ENCODE measurements at regions not wholly inside any gene's neighbourhood (a gene's known extent, or its start where the extent isn't known, plus 50 kb on each side); places are given as distances from the start of the nearest gene placed in this dataset.

DNA sequence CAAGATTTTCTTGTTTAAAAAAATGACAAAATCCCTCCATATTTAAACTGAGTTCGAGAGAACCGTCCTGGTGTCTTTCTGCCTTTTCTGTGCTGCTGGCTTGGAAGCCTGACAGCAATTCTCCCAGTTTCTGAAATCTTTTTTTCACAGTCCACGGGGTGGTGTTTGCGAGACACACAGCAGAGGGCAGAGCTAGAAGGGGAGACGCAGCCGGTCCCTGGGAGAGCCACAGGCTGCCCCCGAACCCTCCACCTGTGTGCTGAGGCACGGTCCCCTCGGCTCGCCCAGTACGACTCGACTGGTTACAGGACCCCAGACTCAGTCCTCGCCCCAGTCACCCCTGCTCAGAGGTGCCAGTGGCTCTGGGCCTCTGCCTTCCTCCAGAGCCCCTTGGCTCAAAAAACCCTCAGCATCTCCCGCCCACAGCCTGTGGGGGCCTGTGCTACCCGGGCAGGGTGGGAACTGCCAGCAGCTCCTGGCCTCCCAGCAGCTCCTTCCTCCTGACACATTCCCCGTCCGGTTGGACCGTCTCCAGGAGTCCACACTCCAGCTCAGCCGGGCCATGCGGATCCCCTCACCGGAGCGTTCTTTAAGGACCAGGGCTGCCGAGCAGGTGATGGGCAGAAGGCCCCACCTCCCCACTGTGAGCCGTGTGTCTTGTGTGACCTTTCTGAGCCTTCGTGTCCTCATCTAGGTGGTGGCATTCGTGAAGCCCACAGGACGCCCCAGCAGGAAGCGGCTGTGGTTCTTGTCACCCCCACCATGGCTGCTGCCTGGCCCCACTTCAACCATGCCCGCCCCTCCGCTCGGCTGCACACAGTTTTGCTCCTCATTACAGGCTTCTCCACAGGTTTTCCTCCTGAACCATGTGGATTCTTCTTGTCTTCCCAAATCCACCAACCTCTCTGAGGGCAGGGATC, 52.3 kb upstream of the EN2 start:
- H2BK120ac ChIP-seq (ENCODE audit: low read depth, low read length), result no peak overlapping the region
- H3K4me2 ChIP-seq (ENCODE audit: low read length), result no peak overlapping the region
- H2BK5ac ChIP-seq (ENCODE audit: low read length), result no peak overlapping the region
- no peak overlapping the region for H4K5ac ChIP-seq (ENCODE audit: low read length)
- no peak overlapping the region for H3K56ac ChIP-seq (ENCODE audit: low read length)
- no peaks in the 10 kb centered on the region for H3K79me1 ChIP-seq (ENCODE audit: low read length)
- H2AK5ac ChIP-seq (ENCODE audit: low read length), result no peak overlapping the region
- H2BK15ac ChIP-seq (replicated peaks; ENCODE audit: low read depth), result no peak overlapping the region
- no peak overlapping the region for H3K27ac ChIP-seq (ENCODE audit: low read depth, low read length)
- H3K23ac ChIP-seq (ENCODE audit: low read length), result no peak overlapping the region
- H3K18ac ChIP-seq (ENCODE audit: low read length), result no peak overlapping the region
- H3K4me3 ChIP-seq (ENCODE audit: low read length), result no peak overlapping the region
- no peaks in the 10 kb centered on the region for H3K79me2 ChIP-seq (ENCODE audit: control insufficient read depth, insufficient read depth, low read length)
- WGBS (ENCODE audit: extremely low coverage, insufficient coverage, low lambda C conversion rate), result no CpG with 5 or more reads among the region's 31 CpGs
- H3K4me1 ChIP-seq (ENCODE audit: control insufficient read depth, low read depth, low read length), result peaks cover 6% of the 10 kb centered on the region
- peak; percentile 46 for DNase-seq
- H3K9ac ChIP-seq (ENCODE audit: low read length), result no peak overlapping the region
- no peaks in the 10 kb centered on the region for H3K36me3 ChIP-seq (ENCODE audit: control insufficient read depth, insufficient read depth, low read length)
- H4K8ac ChIP-seq (ENCODE audit: low read depth, low read length), result no peak overlapping the region
- H3K27me3 ChIP-seq (ENCODE audit: insufficient read depth, low read length, poor library complexity), result no peaks in the 10 kb centered on the region
- no peak overlapping the region for H3K4ac ChIP-seq (ENCODE audit: low read depth, low read length)

DNA sequence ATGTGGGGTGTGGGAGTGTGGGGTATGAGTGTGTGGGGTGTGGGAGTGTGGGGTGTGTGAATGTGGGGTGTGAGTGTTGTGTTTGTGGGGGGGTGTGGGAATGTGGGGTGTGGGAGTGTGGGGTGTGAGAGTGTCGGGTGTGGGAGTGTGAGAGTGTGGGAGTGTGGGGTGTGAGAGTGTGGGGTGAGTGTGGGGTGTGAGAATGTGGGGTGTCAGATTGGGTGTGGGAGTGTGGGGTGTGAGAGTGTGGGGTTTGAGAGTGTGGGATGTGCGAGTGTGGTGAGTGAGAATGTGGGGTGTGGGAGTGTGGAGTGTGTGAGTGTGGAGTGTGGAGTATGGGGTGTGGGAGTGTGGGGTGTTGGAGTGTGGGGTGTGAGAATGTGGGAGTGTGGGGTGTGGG, 50.1 kb upstream of the EN2 start:
- H3K79me1 ChIP-seq (ENCODE audit: low read length), result no peaks in the 10 kb centered on the region
- H3K4me1 ChIP-seq (ENCODE audit: control insufficient read depth, low read depth, low read length), result peaks cover 7% of the 10 kb centered on the region
- H2BK15ac ChIP-seq (replicated peaks; ENCODE audit: low read depth), result no peak overlapping the region
- no peaks in the 10 kb centered on the region for H3K27me3 ChIP-seq (ENCODE audit: insufficient read depth, low read length, poor library complexity)
- 94% methylated on average over 1 of the region's 2 CpGs for WGBS (ENCODE audit: extremely low coverage, insufficient coverage, low lambda C conversion rate)
- no peak overlapping the region for H3K18ac ChIP-seq (ENCODE audit: low read length)
- no peak overlapping the region for H3K4ac ChIP-seq (ENCODE audit: low read depth, low read length)
- no peak overlapping the region for H2AK5ac ChIP-seq (ENCODE audit: low read length)
- H2BK120ac ChIP-seq (ENCODE audit: low read depth, low read length), result no peak overlapping the region
- no peak overlapping the region for H3K9ac ChIP-seq (ENCODE audit: low read length)
- H2BK5ac ChIP-seq (ENCODE audit: low read length), result no peak overlapping the region
- H3K23ac ChIP-seq (ENCODE audit: low read length), result no peak overlapping the region
- H3K4me3 ChIP-seq (ENCODE audit: low read length), result no peak overlapping the region
- no peak overlapping the region for H3K27ac ChIP-seq (ENCODE audit: low read depth, low read length)
- H4K8ac ChIP-seq (ENCODE audit: low read depth, low read length), result no peak overlapping the region
- no peak overlapping the region for H3K56ac ChIP-seq (ENCODE audit: low read length)
- H3K36me3 ChIP-seq (ENCODE audit: control insufficient read depth, insufficient read depth, low read length), result no peaks in the 10 kb centered on the region
- H3K79me2 ChIP-seq (ENCODE audit: control insufficient read depth, insufficient read depth, low read length), result no peaks in the 10 kb centered on the region
- DNase-seq, result no peak
- H4K5ac ChIP-seq (ENCODE audit: low read length), result no peak overlapping the region
- no peak overlapping the region for H3K4me2 ChIP-seq (ENCODE audit: low read length)
